ENCODE measurements at regions not wholly inside any gene's neighbourhood (a gene's known extent, or its start where the extent isn't known, plus 50 kb on each side); places are given as distances from the start of the nearest gene placed in this dataset.

DNA sequence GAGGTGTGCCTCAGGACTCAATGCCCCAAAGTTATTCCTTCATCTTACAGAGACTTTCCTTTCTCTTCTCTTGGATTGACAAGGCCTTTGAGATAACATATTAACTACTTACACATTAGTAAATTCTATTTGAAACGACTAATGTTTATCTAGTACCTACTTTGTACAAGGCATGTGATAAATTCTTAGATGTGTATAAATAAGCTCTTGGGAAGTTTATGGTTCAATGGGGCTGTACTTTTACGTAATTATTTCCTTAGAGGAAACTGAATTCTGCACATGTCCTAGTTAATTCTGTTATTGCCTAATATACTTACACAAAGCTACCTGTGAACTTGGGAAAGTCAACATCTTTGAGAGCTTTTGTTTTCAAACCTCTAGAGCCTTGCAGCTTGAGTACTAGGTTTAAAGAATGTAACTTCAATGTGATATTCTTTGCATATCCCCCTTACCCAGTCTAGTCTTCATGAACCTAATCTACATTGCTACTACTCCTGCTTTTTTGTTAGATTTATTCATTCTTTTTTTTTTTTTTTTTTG lies 58.5 kb upstream of the RAP2B start:
- intact Hi-C loops (cut with DNase I) = no loop called here
- Histone ChIP-seq H3K4me1 (no peaks in the 10 kb centered on the region), H3K36me3 (ENCODE audit: insufficient read depth in 1 of 2, low read depth in 1 of 2) (no peaks in the 10 kb centered on the region), H3K4me3 (no peak overlapping the region), H3K27ac (no peak overlapping the region), H3K9me3 (no peaks in the 10 kb centered on the region), H3K27me3 (ENCODE audit: insufficient read depth in 3 of 3, low read length in 2 of 3) (no peaks in the 10 kb centered on the region)
- 74 to 84% (median 83%) methylated on average over 2 of the region's 2 CpGs for WGBS, 3 donors
- ATAC-seq (no peak), DNase-seq (no peak)
- TF ChIP-seq, protein P1, sequence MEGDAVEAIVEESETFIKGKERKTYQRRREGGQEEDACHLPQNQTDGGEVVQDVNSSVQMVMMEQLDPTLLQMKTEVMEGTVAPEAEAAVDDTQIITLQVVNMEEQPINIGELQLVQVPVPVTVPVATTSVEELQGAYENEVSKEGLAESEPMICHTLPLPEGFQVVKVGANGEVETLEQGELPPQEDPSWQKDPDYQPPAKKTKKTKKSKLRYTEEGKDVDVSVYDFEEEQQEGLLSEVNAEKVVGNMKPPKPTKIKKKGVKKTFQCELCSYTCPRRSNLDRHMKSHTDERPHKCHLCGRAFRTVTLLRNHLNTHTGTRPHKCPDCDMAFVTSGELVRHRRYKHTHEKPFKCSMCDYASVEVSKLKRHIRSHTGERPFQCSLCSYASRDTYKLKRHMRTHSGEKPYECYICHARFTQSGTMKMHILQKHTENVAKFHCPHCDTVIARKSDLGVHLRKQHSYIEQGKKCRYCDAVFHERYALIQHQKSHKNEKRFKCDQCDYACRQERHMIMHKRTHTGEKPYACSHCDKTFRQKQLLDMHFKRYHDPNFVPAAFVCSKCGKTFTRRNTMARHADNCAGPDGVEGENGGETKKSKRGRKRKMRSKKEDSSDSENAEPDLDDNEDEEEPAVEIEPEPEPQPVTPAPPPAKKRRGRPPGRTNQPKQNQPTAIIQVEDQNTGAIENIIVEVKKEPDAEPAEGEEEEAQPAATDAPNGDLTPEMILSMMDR (IDR thresholded peaks at IDR 0.05) = no peak

DNA sequence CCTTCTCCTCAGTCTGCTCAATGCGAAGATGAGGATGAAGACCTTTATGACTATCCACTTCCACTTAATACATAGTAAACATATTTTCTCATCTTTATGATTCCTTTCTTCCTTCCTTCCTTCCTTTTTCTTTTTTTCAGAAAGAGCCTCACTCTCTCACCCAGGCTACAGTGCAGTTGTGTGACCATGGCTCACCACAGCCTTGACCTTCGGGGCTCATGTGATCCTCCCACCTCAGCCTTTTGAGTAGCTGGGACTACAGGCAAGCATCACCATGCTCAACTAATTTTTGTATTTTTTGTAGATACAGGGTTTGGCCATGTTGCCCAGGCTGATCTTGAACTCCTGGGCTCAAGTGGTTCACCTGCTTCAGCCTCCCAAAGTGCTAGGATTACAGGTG lies 52.0 kb upstream of the RAP2B start:
- no peak overlapping the region for H3K4me3 ChIP-seq
- no peak overlapping the region for H3K27ac ChIP-seq
- intact Hi-C loops (cut with DNase I) = no loop called here
- H3K36me3 ChIP-seq (ENCODE audit: insufficient read depth in 1 of 2, low read depth in 1 of 2) = no peaks in the 10 kb centered on the region
- DNase-seq (no peak), ATAC-seq (no peak)
- no peaks in the 10 kb centered on the region for H3K27me3 ChIP-seq (ENCODE audit: insufficient read depth in 3 of 3, low read length in 2 of 3)
- H3K4me1 ChIP-seq = no peaks in the 10 kb centered on the region
- no peaks in the 10 kb centered on the region for H3K9me3 ChIP-seq
- TF ChIP-seq, protein P1 (IDR thresholded peaks at IDR 0.05) = no peak
- 82 to 100% (median 92%) methylated on average over 2 of the region's 2 CpGs for WGBS, 3 donors

DNA sequence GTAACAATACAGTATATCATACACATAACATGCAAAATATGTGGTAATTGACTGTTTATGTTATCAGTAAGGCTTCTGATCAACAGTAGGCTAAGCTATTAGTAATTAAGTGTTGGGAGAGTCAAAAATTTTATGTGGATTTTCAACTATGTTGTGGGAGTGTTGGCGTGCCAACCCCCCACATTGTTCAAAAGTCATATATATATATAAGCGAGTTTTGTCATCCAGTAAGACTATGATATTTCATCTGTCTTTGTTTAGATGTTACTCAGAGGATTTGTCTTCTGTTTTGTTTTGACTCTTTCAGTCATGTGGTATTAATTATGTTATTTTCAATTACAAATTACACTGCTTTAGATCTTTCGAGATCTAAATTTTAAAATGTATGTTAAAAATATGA lies 51.0 kb upstream of the RAP2B start:
- DNase-seq = no peak
- no peak for ATAC-seq
- intact Hi-C loops (cut with DNase I) = no loop called here
- Histone ChIP-seq H3K36me3 (ENCODE audit: insufficient read depth in 1 of 2, low read depth in 1 of 2) (no peaks in the 10 kb centered on the region), H3K9me3 (no peaks in the 10 kb centered on the region), H3K4me3 (no peak overlapping the region), H3K27me3 (ENCODE audit: insufficient read depth in 3 of 3, low read length in 2 of 3) (no peaks in the 10 kb centered on the region), H3K27ac (no peak overlapping the region), H3K4me1 (no peaks in the 10 kb centered on the region)
- TF ChIP-seq, protein P1 (IDR thresholded peaks at IDR 0.05) = no peak
- WGBS, 3 donors = 82 to 87% (median 83%) methylated on average over 3 of the region's 3 CpGs

Measured in psoas muscle (tissue), 7 donors.